OCI-LY1 (cell line): ENCODE measurements at regions not wholly inside any gene's neighbourhood (a gene's known extent, or its start where the extent isn't known, plus 50 kb on each side); places are given as distances from the start of the nearest gene placed in this dataset.

Experiments
- CTCF ChIP-seq: fragments of 200-600 bp; sonication (generic), shearing (Covaris generic); IDR thresholded peaks from 2 replicates; pipeline ENCODE4 v1.5.1; 2017; ENCODE audit warnings: mild to moderate bottlenecking, antibody characterized with exemption, low read length, moderate library complexity, mixed read lengths
- EZH2 ChIP-seq: fragments of 200-600 bp; sonication (generic), shearing (Covaris generic); IDR thresholded peaks from 2 replicates; pipeline ENCODE4 v1.8.0; 2017; ENCODE audit warnings: borderline replicate concordance, mixed run types, mild to moderate bottlenecking, antibody characterized with exemption, low read length, moderate library complexity, mixed read lengths

- TF ChIP-seq CTCF (no peak), EZH2 (no peak)
Observed at GRCh38 chr1:209046058-209046417, 537.5 kb upstream of the CAMK1G start.
